ENCODE measurements at regions not wholly inside any gene's neighbourhood (a gene's known extent, or its start where the extent isn't known, plus 50 kb on each side); places are given as distances from the start of the nearest gene placed in this dataset.

- TF ChIP-seq POLR2AphosphoS5 (IDR thresholded peaks at IDR 0.05) (no peak), CTCF (IDR thresholded peaks at IDR 0.05) (no peak), POLR2A (IDR thresholded peaks at IDR 0.05) (no peak), EP300 (IDR thresholded peaks at IDR 0.05) (no peak)
These were observed 312.1 kb upstream of the CHST9 start for GRCh38 chr18:27497246-27497645.
